Epithelial cell of proximal tubule (primary cell): ENCODE measurements at regions not wholly inside any gene's neighbourhood (a gene's known extent, or its start where the extent isn't known, plus 50 kb on each side); places are given as distances from the start of the nearest gene placed in this dataset.

Source experiments
- DNase-seq: peaks from one replicate; pipeline ENCODE4 v3.0.0-alpha.2; 2011; ENCODE audit warnings: low read depth
- H3K4me3 ChIP-seq: 2 replicates; pipeline ENCODE4 v1.5.1; 2011; ENCODE audit warnings: low read depth, mild to moderate bottlenecking, low read length
- CTCF ChIP-seq: conservative IDR thresholded peaks from 2 replicates; pipeline ENCODE4 v1.5.1; 2012; ENCODE audit warnings: low read depth, mild to moderate bottlenecking, low read length

DNA sequence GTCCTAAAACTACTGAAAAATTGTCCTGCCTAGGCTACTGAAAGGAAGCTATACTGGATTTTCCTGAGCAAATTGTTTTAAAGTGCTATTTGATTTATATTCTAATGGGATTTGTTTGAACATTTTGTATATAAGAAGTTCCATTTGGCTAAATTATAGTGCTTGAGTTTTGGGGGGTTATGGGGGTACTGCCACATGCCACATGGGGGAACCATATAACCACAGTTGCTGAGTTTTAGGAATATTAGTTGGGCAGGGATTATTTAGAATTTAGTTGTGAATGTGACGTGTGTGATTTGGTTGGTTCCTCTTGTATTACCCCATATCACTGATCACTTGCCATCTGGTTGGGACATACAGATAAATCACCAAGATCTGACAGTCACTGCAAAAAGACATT, 224.5 kb upstream of the TAPT1 start:
- no peak for DNase-seq
- peak; percentile 45 for TF ChIP-seq CTCF
- H3K4me3 ChIP-seq: no peak overlapping the region

DNA sequence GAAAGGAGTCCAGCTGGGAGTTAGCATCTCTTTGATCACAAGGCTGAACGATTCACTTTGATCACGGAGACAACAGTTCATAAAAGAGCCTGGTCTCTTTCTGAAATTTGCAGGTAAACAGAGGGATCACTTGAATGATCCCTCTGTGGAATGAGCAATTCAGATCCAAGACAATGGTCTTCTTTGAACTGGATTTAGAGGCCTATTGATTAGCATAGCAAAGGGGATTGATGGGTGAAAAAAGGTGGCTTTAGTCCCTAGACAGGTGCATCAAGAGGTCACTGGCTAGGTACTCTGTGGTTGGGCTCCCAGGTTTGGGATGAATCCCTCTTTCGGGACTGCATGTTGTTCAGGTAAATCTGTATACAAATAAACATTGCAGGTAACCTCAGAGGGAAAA, 223.8 kb upstream of the TAPT1 start:
- TF ChIP-seq CTCF: no peak

GRCh38 chr4:16449406-16449805, 223.1 kb upstream of the TAPT1 start:
- no peak for TF ChIP-seq CTCF

More for the DNA sequence above, 223.8 kb upstream of the TAPT1 start:
- DNase-seq: no peak
- no peak overlapping the region for H3K4me3 ChIP-seq

GRCh38 chr4:16448241-16448840, 222.1 kb upstream of the TAPT1 start:
- TF ChIP-seq CTCF: no peak
- no peak for DNase-seq
- no peak overlapping the region for H3K4me3 ChIP-seq

More at GRCh38 chr4:16449406-16449805, 223.1 kb upstream of the TAPT1 start:
- H3K4me3 ChIP-seq: no peak overlapping the region
- no peak for DNase-seq

DNA sequence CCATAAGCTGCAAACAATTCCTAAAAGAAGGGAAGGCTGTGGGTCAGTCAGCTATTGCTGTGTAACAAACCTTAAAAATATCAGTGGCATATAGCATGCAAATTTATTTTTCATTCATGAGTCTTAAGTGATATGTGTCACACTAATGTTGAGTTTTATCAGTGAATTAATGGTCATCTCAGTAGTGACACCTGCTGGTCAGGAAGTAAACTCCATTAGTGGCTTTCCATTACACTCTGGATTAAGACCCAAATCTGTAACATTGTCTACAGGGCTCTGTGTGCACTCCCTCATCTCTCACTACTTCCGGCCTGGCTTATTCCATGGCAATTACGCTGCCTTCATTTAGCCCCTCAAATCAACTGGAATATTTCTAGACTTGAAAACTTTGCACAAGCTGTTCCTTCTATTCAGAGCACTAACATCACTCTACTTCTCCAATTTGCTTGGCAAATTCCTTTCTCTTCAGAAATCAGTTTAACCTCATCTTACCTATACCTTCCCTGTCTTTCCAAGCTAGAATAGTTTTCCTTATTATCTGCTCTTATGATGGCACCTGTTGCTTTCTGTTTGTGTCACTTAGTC, 217.3 kb upstream of the TAPT1 start:
- no peak overlapping the region for H3K4me3 ChIP-seq
- peak; percentile 77 for TF ChIP-seq CTCF
- no peak for DNase-seq

GRCh38 chr4:16442296-16442695, 216.0 kb upstream of the TAPT1 start:
- no peak for TF ChIP-seq CTCF
- no peak for DNase-seq
- no peak overlapping the region for H3K4me3 ChIP-seq

GRCh38 chr4:16439768-16440167, 213.5 kb upstream of the TAPT1 start:
- no peak overlapping the region for H3K4me3 ChIP-seq
- no peak for TF ChIP-seq CTCF
- DNase-seq: no peak
